Erythroblast (primary cell): ENCODE measurements at regions not wholly inside any gene's neighbourhood (a gene's known extent, or its start where the extent isn't known, plus 50 kb on each side); places are given as distances from the start of the nearest gene placed in this dataset.

Experiments
- GATA1 ChIP-seq: IDR thresholded peaks from 2 replicates; pipeline ENCODE4 v1.6.1; 2011; ENCODE audit warnings: low read depth, mild to moderate bottlenecking, control low read depth, low read length, moderate library complexity
- POLR2A ChIP-seq: IDR thresholded peaks from 2 replicates; pipeline ENCODE4 v1.6.1; 2011; ENCODE audit warnings: mild to moderate bottlenecking, low read length

DNA sequence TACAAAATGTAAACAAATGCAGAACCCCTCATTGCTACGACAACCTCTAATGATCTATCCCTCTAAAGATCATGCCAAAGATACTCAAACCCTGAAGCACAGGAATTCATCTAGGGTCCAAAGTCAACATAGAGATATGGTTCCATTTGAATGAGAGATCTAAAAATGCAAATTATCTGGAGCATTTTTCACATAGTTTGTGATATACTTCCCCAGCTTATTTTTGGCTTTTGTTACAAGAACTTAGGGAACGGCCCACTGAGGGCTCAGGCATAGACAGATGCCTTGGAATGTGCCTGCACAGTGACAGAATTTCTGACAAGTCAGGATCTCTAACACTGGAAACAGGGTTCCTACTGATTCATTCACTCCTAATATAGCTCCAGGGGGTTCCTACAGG lies 258.9 kb upstream of the THBS1 start:
- TF ChIP-seq POLR2A (no peak), GATA1 (no peak)
